CD4-positive, alpha-beta T cell treated with Interleukin-1 beta for 1 hour (primary cell): ENCODE measurements at regions not wholly inside any gene's neighbourhood (a gene's known extent, or its start where the extent isn't known, plus 50 kb on each side); places are given as distances from the start of the nearest gene placed in this dataset.

Source experiments
- DNase-seq, 2 donors: peaks; one replicate each; pipeline ENCODE4 v3.0.0-alpha.2; 2020 to 2022

- no peak for DNase-seq
Measured at GRCh38 chr6:33862536-33862935, 58.7 kb upstream of the MLN start.

DNA sequence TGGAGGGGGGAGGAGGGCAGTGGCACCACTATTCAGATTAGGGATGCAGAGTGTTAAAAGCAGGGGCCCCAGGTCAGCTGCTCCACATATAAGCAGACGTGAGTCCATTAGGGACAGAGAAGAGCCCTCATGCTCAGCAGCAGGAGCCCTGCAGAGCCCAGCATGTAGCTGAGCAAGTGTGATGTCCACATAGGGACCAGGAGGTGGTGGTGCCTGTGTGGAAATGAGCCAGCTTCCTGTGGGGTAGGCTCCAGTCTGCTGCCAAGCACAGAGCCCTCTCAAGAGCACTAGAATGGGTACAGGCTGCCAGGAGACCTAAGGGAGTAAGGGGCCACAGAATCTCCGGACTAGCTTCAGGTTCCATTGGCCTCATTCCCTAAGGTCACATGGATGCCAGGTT lies 57.9 kb upstream of the MLN start:
- DNase-seq: no peak

- peak; percentile 5 to 26 for DNase-seq
Measured at GRCh38 chr6:33860706-33861474, 57.1 kb upstream of the MLN start.

GRCh38 chr6:33860006-33860405 lies 56.2 kb upstream of the MLN start:
- no peak for DNase-seq

GRCh38 chr6:33858804-33859505 lies 55.2 kb upstream of the MLN start:
- no peak for DNase-seq

- DNase-seq: no peak
Measured at GRCh38 chr6:33857932-33858475, 54.2 kb upstream of the MLN start.

DNA sequence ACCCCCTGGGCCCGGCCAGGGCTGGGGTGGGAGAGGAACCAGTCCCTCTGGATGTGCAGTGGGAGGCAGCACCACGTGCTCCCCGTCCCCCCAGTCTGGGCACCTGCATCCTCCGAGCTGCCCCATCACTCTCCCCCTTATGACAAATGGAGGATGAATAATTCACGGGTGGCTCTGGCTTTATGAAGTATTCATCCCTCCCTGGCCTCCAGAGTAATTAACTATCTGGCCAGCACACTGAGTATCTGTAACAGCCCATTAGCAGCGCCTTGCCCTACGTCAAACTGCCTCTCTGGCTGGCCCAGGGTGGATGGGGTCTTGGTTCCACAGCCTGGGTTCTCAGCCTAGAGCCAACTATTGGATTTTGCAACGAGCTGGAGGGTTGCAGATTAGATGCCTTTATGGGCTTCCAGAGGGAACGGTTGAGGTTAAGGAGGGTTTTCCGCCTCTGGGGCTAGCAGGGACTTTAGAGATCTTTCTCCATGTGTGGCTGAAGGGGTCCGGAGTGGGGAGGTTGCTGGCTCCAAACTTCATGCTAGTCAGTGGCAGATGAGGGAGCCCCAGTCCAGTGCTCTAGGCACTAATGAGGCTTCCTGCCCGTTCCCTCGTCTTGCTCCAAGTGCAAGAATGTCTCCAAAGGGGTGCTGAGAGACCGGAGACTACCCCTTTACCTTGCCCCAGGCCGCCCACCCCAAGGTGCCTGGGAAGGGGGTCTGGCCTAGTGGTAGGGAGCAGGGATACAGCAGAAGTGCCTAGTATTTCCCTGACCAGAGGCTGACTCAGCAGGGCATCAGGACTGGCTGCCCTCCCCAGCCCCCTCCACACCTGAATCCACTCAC lies 53.5 kb upstream of the MLN start:
- no peak for DNase-seq

- peak; percentile 75 to 79 for DNase-seq
Measured at GRCh38 chr6:33856655-33857054, 52.9 kb upstream of the MLN start.

- no peak for DNase-seq
Measured at GRCh38 chr6:33856031-33856590, 52.3 kb upstream of the MLN start.

DNA sequence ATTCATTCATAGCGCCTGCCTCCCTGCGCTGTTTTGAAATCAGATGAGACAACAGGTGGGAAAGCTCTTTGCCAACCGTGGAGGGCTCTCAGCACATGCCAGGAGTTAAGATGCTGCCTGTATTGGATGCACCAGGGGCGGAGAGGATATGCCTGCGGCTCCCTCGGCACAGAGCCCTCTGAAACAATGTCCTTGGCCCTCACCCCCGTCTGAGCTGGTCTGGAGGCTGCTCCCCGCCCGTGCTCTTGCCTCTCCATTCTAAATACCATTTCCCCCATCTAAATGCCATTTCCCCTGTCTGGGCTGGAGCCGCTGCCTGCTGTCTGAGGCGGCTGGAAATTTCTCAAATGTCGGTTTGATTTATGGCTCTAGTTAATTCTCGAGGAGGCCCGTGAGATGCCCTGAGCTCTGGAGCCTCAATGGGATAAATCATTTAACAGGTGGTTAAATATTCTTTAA lies 50.8 kb upstream of the MLN start:
- no peak for DNase-seq

GRCh38 chr6:33853736-33854135 lies 49.9 kb upstream of the MLN start:
- no peak for DNase-seq
